ENCODE measurements at regions not wholly inside any gene's neighbourhood (a gene's known extent, or its start where the extent isn't known, plus 50 kb on each side); places are given as distances from the start of the nearest gene placed in this dataset.

GRCh38 chr2:31729442-31730092, 148.8 kb upstream of the SRD5A2 start:
- H3K36me3 ChIP-seq (ENCODE audit: control insufficient read depth, insufficient read depth, low read length) = no peaks in the 10 kb centered on the region
- H3K4ac ChIP-seq (ENCODE audit: low read depth, low read length) = no peak overlapping the region
- H2AK5ac ChIP-seq (ENCODE audit: low read depth, low read length) = no peak overlapping the region
- no peaks in the 10 kb centered on the region for H3K9me3 ChIP-seq (ENCODE audit: control insufficient read depth, insufficient read depth, low read length)
- no peak overlapping the region for H4K91ac ChIP-seq (ENCODE audit: insufficient read depth, low read depth, low read length)
- no peak overlapping the region for H2BK5ac ChIP-seq (ENCODE audit: low read depth, low read length, poor library complexity, severe bottlenecking)
- H2AFZ ChIP-seq (replicated peaks; ENCODE audit: low read length, poor library complexity) = peak overlapping the region; percentile 21
- no peak overlapping the region for H4K8ac ChIP-seq (ENCODE audit: low read depth in 2 of 2, low read length in 2 of 2)
- intact Hi-C loops (cut with micrococcal nuclease) = loop anchor here (2.0 kb wide), 1 partner anchor 1015 kb away; no protein-coding TSS in a partner anchor
- no peak overlapping the region for H2BK20ac ChIP-seq (ENCODE audit: low read depth, low read length)
- POLR2A ChIA-PET (ENCODE audit: unreplicated experiment) = no interaction called here
- H3K27me3 ChIP-seq (ENCODE audit: control insufficient read depth, insufficient read depth, low read length) = no peaks in the 10 kb centered on the region
- H2BK15ac ChIP-seq (ENCODE audit: low read depth, low read length) = no peak overlapping the region
- ATAC-seq (ENCODE audit: low read depth) (peak; percentile 82), DNase-seq (peak; percentile 35)
- no peaks in the 10 kb centered on the region for H3K4me1 ChIP-seq (ENCODE audit: control insufficient read depth, insufficient read depth, low read length)
- H3K9me1 ChIP-seq (ENCODE audit: insufficient read depth, low read length) = no peaks in the 10 kb centered on the region
- no peak overlapping the region for H3K9ac ChIP-seq (ENCODE audit: low read depth, low read length)
- CTCF ChIA-PET = interaction anchor here (0.5 to 1.3 kb wide), 5 partner anchors 30 to 482 kb away, joined by 3 read pairs; no protein-coding TSS in a partner anchor
- H2BK120ac ChIP-seq (ENCODE audit: low read depth, low read length) = no peak overlapping the region
- H3K14ac ChIP-seq (replicated peaks; ENCODE audit: low read depth, low read length) = no peak overlapping the region
- no peak overlapping the region for H3K56ac ChIP-seq (ENCODE audit: extremely low read depth, insufficient read depth, low read length)
- BruUV-seq (replicated peaks) = no TSS peak
- no peak overlapping the region for H3K27ac ChIP-seq (ENCODE audit: insufficient read depth, low read length)
- dilution Hi-C loops (cut with HindIII; ENCODE audit: low sequenced_read_pairs, unreplicated experiment) = no loop called here
- H3K79me1 ChIP-seq (ENCODE audit: low read depth in 1 of 2, low read length in 2 of 2) = no peaks in the 10 kb centered on the region
- no peak overlapping the region for H3K18ac ChIP-seq (ENCODE audit: low read depth, low read length)
- no peak overlapping the region for H3K23ac ChIP-seq (ENCODE audit: low read depth, low read length)
- TF ChIP-seq FOS (IDR thresholded peaks at IDR 0.05; ENCODE audit: low read depth, low read length) (no peak), POLR2A (IDR thresholded peaks at IDR 0.05; ENCODE audit: low read depth, low read length) (no peak), MXI1 (IDR thresholded peaks at IDR 0.05; ENCODE audit: borderline replicate concordance, low read depth, low read length) (no peak), RFX5 (IDR thresholded peaks at IDR 0.05; ENCODE audit: low read depth, low read length) (no peak), RAD21 (IDR thresholded peaks at IDR 0.05; ENCODE audit: low read length) (peak; percentile 41), BHLHE40 (IDR thresholded peaks at IDR 0.05; ENCODE audit: low read depth, low read length) (no peak), SMC3 (IDR thresholded peaks at IDR 0.05; ENCODE audit: low read depth, low read length) (0 out of 2 replicates have a peak, but pooled peaks have one; percentile 28), MAZ (IDR thresholded peaks at IDR 0.05; ENCODE audit: borderline replicate concordance, low read depth, low read length) (no peak), NFE2L2 (IDR thresholded peaks at IDR 0.05; ENCODE audit: low read depth, low read length) (no peak), CTCF (conservative IDR thresholded peaks at IDR 0.05; ENCODE audit: low read depth, low read length) (peak; percentile 44), CEBPB (IDR thresholded peaks at IDR 0.05; ENCODE audit: low read depth, low read length) (no peak), MAFK (IDR thresholded peaks at IDR 0.05; ENCODE audit: low read depth, low read length) (no peak), RCOR1 (IDR thresholded peaks at IDR 0.05; ENCODE audit: insufficient replicate concordance, low read length) (no peak), CHD1 (IDR thresholded peaks at IDR 0.05; ENCODE audit: low read depth, low read length) (no peak)
- TF ChIP-seq, protein P1, sequence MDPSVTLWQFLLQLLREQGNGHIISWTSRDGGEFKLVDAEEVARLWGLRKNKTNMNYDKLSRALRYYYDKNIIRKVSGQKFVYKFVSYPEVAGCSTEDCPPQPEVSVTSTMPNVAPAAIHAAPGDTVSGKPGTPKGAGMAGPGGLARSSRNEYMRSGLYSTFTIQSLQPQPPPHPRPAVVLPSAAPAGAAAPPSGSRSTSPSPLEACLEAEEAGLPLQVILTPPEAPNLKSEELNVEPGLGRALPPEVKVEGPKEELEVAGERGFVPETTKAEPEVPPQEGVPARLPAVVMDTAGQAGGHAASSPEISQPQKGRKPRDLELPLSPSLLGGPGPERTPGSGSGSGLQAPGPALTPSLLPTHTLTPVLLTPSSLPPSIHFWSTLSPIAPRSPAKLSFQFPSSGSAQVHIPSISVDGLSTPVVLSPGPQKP (IDR thresholded peaks at IDR 0.05; ENCODE audit: borderline replicate concordance, low read depth, low read length) = no peak
- H4K5ac ChIP-seq (ENCODE audit: low read depth, low read length) = no peak overlapping the region
- no peak overlapping the region for H3K4me3 ChIP-seq (ENCODE audit: insufficient read depth, low read depth, low read length)
- no CpG with 5 or more reads among the region's 5 CpGs for WGBS, 2 experiments (ENCODE audit: extremely low coverage in 2 of 2, insufficient read length in 1 of 2)
- in situ Hi-C loops (cut with MboI; ENCODE audit: low sequenced_read_pairs) = no loop called here
- no peak overlapping the region for H2AK9ac ChIP-seq (replicated peaks; ENCODE audit: low read depth, low read length, poor library complexity)
- H4K20me1 ChIP-seq (ENCODE audit: insufficient read depth, low read length) = no peaks in the 10 kb centered on the region
- no peak overlapping the region for H3K4me2 ChIP-seq (ENCODE audit: low read depth, low read length)

Measured in IMR-90 (cell line).